Breast epithelium (tissue), 3 donors: ENCODE measurements at regions not wholly inside any gene's neighbourhood (a gene's known extent, or its start where the extent isn't known, plus 50 kb on each side); places are given as distances from the start of the nearest gene placed in this dataset.

Experiments used
- CTCF ChIP-seq, 3 donors: fragments of 450-650 bp; IDR thresholded peaks; one replicate each; pipeline ENCODE4 v1.5.1; 2016 to 2017; ENCODE audit warnings: antibody characterized with exemption in 3 of 3, mild to moderate bottlenecking in 3 of 3, moderate library complexity in 3 of 3
- POLR2A ChIP-seq: fragments of 450-650 bp; IDR thresholded peaks from one replicate; pipeline ENCODE4 v1.6.1; 2016; ENCODE audit warnings: antibody characterized with exemption, mild to moderate bottlenecking, moderate library complexity
- POLR2AphosphoS5 ChIP-seq, 3 donors: sonication (generic); formaldehyde crosslinking; IDR thresholded peaks; one replicate each; pipeline ENCODE4 v1.6.1; 2017; ENCODE audit warnings: antibody characterized with exemption in 3 of 3

GRCh38 chr3:156016902-156017301 lies 103.5 kb upstream of the KCNAB1 start:
- no peak for TF ChIP-seq CTCF (IDR thresholded peaks at IDR 0.05)
- no peak for TF ChIP-seq POLR2AphosphoS5 (IDR thresholded peaks at IDR 0.05)
- no peak for TF ChIP-seq POLR2A
